ENCODE measurements at regions not wholly inside any gene's neighbourhood (a gene's known extent, or its start where the extent isn't known, plus 50 kb on each side); places are given as distances from the start of the nearest gene placed in this dataset.

GRCh38 chr6:81999826-82000225, 247.3 kb upstream of the TENT5A start:
- no peak for TF ChIP-seq POLR2A (IDR thresholded peaks at IDR 0.05)
- no peak for TF ChIP-seq CTCF (IDR thresholded peaks at IDR 0.05)
